NAMALWA (cell line): ENCODE measurements at regions not wholly inside any gene's neighbourhood (a gene's known extent, or its start where the extent isn't known, plus 50 kb on each side); places are given as distances from the start of the nearest gene placed in this dataset.
"Not testable (repeated sequence)": the region's sequence is repeated elsewhere in the genome, so short reads cannot be mapped to it uniquely, and the experiment has no call there.

Experiments
- DNase-seq: peaks from one replicate; pipeline ENCODE4 v3.0.0-alpha.2; 2015; ENCODE audit warnings: low spot score

DNA sequence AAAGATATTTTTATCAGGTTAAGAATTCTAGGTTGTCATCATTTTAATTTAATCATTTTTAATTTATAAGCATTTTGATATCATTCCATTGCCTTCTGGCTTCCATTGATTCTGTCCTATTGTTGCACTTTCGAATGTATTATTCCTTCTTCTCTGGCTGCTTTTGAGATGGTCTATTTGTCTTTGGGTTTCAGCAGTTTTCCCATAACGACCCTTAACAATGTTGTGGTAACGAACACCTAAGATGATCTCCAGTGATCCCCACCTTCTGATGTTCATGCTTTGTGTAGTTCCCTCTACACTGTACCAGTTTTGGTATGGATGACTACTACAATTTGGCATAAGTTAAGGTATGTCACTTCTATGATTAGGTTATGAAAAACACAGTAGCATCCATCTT, 59.9 kb downstream of the MINAR1 start:
- DNase-seq, result no peak

- no peak for DNase-seq
Observed at GRCh38 chr15:79494384-79494909, 62.3 kb downstream of the MINAR1 start.

- DNase-seq, result no peak
Observed at GRCh38 chr15:79494963-79495755, 63.0 kb downstream of the MINAR1 start.

GRCh38 chr15:79495775-79496174, 63.6 kb downstream of the MINAR1 start:
- no peak for DNase-seq

- DNase-seq, result no peak
Observed at GRCh38 chr15:79496838-79497237, 64.7 kb downstream of the MINAR1 start.

GRCh38 chr15:79501086-79501485, 69.0 kb downstream of the MINAR1 start:
- DNase-seq, result no peak

DNA sequence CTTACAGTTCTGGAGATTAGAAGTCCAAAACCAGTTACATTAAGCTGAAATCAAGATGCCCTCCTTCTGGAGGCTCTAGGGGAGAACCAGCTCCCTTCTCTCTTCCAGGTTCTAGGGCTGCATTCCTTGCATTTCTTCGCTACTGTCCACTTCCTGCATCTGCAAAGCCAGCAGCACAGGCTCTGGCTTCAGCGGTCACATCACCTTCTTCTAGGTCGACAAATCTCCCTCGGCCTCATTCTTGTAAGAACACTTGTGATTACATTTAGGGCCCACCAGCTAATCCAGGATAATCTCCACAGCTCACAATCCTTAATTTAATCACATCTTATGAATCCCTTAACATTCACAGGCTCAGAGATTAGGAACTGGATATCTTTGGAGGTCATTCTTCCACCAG, 73.8 kb downstream of the MINAR1 start:
- DNase-seq, result no peak

DNA sequence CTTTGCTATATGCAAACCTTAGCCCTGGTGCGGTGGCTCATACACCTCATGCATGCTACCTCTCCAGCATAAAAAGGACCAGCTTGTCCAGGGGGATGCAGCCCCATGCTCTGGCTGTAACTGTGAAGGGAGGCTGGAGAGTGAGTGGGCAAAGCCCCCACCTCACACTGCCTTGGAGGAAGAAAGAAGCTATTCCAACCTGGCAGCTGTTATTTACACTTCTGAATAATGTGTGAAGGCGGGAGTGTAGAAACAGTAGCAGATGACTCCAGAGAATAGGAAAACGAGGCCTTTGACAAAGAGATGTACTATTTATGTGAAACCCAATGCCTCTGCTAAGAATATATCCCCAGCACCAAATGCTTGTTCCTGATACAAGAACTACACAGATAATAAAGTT, 80.7 kb downstream of the MINAR1 start:
- not testable (repeated sequence) for DNase-seq

GRCh38 chr15:79513417-79513816, 81.3 kb downstream of the MINAR1 start:
- DNase-seq, result no peak

DNA sequence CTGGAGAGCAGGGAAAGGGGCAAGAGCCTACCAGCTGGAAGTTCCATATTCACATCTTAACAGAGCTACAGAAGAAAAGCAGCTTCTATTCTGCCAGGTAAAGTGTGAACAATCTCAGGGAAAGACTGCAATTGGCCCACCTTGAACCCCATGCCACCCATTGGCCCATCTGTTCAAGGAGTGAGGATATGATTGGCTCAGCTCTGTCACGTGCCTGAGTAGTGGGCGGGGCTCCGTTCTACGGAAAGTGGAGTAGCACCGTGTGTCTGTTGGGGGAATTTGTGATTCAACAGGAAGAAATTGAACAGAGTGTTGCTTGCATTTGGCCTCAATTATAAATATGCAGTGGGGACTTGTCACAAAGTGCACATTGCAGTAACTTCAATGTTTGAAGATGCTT, 81.8 kb downstream of the MINAR1 start:
- no peak for DNase-seq

GRCh38 chr15:79515300-79516027, 83.3 kb downstream of the MINAR1 start:
- no peak for DNase-seq

- no peak for DNase-seq
Observed at GRCh38 chr15:79516155-79516554, 84.0 kb downstream of the MINAR1 start.

DNA sequence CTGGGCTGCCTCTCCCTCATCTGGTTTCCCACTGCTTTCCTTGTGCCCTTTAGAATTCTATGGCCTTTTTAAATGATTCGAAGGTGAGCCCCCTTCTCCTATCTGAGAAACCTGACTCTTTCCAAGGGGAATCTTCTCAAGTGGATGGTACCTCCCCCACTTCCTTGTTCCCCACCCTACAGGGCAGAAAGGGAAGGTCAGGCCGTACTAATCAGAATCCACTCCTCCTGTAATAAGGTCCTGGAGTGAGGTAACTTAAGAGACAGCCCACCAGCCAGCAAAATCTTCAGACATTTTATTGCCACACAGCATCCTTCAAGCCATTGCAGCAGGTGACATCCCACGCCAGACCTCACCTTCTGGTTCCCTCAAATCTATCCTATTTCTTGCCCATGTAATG, 84.5 kb downstream of the MINAR1 start:
- no peak for DNase-seq

GRCh38 chr15:79519628-79520027, 87.5 kb downstream of the MINAR1 start:
- DNase-seq, result no peak

DNA sequence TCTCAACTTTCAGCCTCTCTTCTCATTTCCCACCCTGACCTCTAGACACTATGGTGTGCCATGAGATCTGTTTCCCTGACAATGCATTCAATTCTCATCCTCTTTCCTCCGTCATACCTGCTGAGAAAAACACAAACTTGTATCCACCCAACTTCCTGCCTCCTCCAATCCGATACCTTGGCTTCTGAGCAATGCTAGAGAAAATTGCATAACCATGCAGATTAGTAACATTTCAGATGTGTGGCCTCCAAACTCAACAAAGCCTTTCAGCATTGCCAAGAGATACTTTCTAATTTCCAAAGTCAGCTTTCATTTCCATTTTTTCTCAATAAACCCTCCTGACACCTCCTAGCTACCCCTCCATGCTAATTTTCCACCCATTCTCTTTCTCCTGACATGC, 88.5 kb downstream of the MINAR1 start:
- DNase-seq, result no peak

GRCh38 chr15:79522656-79523055, 90.5 kb downstream of the MINAR1 start:
- DNase-seq, result no peak

DNA sequence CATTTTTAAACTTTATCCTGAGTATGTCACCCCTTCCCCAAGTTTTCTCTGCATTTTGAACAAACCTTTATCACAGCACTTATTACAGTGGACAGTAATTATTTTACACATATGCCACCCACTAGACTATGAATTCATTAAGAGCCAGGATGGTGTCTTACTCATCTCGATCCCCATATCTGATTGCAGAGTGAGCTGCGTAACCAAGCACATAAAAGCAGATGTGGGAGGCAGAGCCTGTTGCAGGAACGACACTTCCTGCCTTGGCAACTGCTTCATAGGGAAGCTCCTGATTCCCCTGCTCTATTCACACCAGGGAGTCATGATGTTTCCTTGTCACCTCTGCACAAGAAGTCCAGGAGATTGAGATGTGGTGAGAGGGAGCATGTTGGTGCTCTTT, 91.1 kb downstream of the MINAR1 start:
- DNase-seq, result no peak

DNA sequence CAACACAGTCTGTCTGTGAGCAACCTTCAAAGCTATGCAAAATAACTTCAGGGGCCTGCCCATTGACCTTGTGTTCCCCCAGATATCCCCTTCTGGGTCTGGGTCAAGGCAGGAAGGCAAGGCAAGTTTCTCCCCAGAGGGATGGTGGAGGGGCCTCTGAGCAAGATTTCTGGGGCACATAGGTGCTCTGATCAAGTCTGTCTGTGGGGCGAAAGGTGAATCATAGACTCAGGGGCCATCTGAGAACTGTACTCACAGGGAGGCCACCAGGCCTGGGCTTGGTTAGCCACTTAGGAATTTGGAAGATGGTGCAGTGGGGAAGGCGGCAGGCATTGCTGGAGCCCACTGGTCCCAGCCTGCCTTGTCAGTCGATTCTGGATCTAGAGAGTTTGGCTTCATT, 92.4 kb downstream of the MINAR1 start:
- DNase-seq, result no peak

DNA sequence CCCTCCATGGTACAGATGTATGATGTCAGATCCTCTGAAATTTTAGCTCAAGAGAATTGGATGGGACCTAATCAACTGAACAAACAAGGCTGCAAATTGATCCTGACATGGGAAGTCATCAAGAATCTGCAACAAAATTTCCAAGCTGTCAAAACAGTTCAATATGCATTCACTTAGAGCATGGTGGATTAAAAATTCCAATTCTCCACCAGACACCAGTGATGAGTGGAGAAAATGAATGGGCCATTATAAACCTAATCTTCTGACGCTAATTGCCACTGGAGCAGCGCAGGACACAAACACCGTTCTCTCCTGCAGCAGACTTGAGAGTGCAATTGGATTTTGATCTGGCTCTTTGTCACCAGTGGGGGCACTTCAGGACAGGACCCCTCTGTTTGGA, 94.2 kb downstream of the MINAR1 start:
- no peak for DNase-seq

GRCh38 chr15:79527821-79528220, 95.7 kb downstream of the MINAR1 start:
- DNase-seq, result no peak

- DNase-seq, result no peak
Observed at GRCh38 chr15:79529157-79529785, 97.1 kb downstream of the MINAR1 start.

GRCh38 chr15:79535536-79535935, 103.4 kb downstream of the MINAR1 start:
- DNase-seq, result no peak

- no peak for DNase-seq
Observed at GRCh38 chr15:79538527-79538926, 106.4 kb downstream of the MINAR1 start.
